ENCODE measurements at regions not wholly inside any gene's neighbourhood (a gene's known extent, or its start where the extent isn't known, plus 50 kb on each side); places are given as distances from the start of the nearest gene placed in this dataset.

GRCh38 chr15:45802140-45802539, 167.3 kb downstream of the SQOR start:
- no peaks in the 10 kb centered on the region for H3K9me3 ChIP-seq (ENCODE audit: control extremely low read depth in 1 of 3, control insufficient read depth in 2 of 3, insufficient read depth in 1 of 3, low read length in 2 of 3)
- no peaks in the 10 kb centered on the region for H3K36me3 ChIP-seq (replicated peaks in 1 of 2; ENCODE audit: control extremely low read depth in 1 of 2, control insufficient read depth in 1 of 2, extremely low read depth in 1 of 2, insufficient read depth in 2 of 2, low read length in 1 of 2)
- intact Hi-C loops (cut with micrococcal nuclease): no loop called here
- Mint-ChIP-seq H3K27me3 (peaks cover 5% of the 10 kb centered on the region), H3K27ac (no peak overlapping the region), H3K9me3 (ENCODE audit: insufficient read depth) (no peaks in the 10 kb centered on the region), H3K4me1 (no peaks in the 10 kb centered on the region), H3K4me3 (no peak overlapping the region)
- H3K4me1 ChIP-seq (ENCODE audit: control insufficient read depth in 2 of 2, insufficient read depth in 2 of 2, low read length in 2 of 2): no peaks in the 10 kb centered on the region
- no peaks in the 10 kb centered on the region for H4K20me1 ChIP-seq (ENCODE audit: control insufficient read depth, insufficient read depth, low read length, poor library complexity, severe bottlenecking)
- no peak overlapping the region for H3K4me3 ChIP-seq (ENCODE audit: control extremely low read depth in 1 of 5, extremely low read depth in 1 of 5, insufficient read depth in 1 of 5, low read depth in 2 of 5, low read length in 4 of 5)
- DNase-seq: no peak
- no peak for ATAC-seq (ENCODE audit: low read depth)
- H3K27ac ChIP-seq (ENCODE audit: low read length in 2 of 2): no peak overlapping the region
- no peak overlapping the region for H3K4me2 ChIP-seq (replicated peaks; ENCODE audit: low read depth, low read length, poor library complexity, severe bottlenecking)
- no peak overlapping the region for H2AFZ ChIP-seq (ENCODE audit: insufficient read depth, low read depth, low read length, poor library complexity, severe bottlenecking)
- TF ChIP-seq CTCF (IDR thresholded peaks at IDR 0.05) (no peak), EZH2 (IDR thresholded peaks at IDR 0.05; ENCODE audit: borderline replicate concordance, insufficient read depth, low read depth, low read length, poor library complexity, severe bottlenecking) (no peak)
- ChIA-PET POLR2A (no interaction called here), CTCF (no interaction called here)
- WGBS (ENCODE audit: insufficient coverage): 84% methylated on average over 2 of the region's 3 CpGs
- H3K79me2 ChIP-seq (ENCODE audit: control insufficient read depth, insufficient read depth, low read length): no peaks in the 10 kb centered on the region
- H3K27me3 ChIP-seq (replicated peaks in 1 of 4; ENCODE audit: control extremely low read depth in 1 of 4, control insufficient read depth in 3 of 4, insufficient read depth in 4 of 4, low read length in 3 of 4): no peaks in the 10 kb centered on the region
- no peak overlapping the region for H3K9ac ChIP-seq (ENCODE audit: low read length)

DNA sequence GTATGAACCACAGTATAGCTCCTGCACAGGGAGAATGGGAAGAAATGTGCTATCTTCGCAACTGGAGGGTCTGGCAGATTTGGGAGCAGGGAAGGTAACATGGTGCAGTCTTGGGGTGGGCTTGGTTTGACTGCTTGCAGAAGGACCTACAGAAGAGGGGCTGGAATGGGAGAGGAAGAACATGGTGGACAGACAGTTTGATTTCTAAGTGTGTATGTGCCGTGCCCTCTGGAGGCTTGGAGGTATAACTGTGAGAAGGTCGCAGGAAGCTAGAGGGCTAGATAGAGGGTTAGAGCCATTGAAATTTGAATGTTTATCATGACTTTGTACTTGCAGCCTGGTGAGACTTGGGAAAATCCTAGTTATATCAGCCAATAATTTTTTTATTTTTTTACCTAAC, 169.2 kb downstream of the SQOR start:
- Mint-ChIP-seq H3K27me3 (peaks cover 9% of the 10 kb centered on the region), H3K4me1 (no peaks in the 10 kb centered on the region), H3K27ac (no peak overlapping the region), H3K9me3 (ENCODE audit: insufficient read depth) (no peaks in the 10 kb centered on the region), H3K4me3 (no peak overlapping the region)
- DNase-seq (no peak), ATAC-seq (ENCODE audit: low read depth) (no peak)
- Histone ChIP-seq H3K27me3 (replicated peaks in 1 of 4; ENCODE audit: control extremely low read depth in 1 of 4, control insufficient read depth in 3 of 4, insufficient read depth in 4 of 4, low read length in 3 of 4) (peaks cover 0 to 2% (median 0%) of the 10 kb centered on the region in 4 experiments), H3K9me3 (ENCODE audit: control extremely low read depth in 1 of 3, control insufficient read depth in 2 of 3, insufficient read depth in 1 of 3, low read length in 2 of 3) (no peaks in the 10 kb centered on the region), H3K79me2 (ENCODE audit: control insufficient read depth, insufficient read depth, low read length) (no peaks in the 10 kb centered on the region), H3K27ac (ENCODE audit: low read length in 2 of 2) (no peak overlapping the region), H2AFZ (ENCODE audit: insufficient read depth, low read depth, low read length, poor library complexity, severe bottlenecking) (no peak overlapping the region), H4K20me1 (ENCODE audit: control insufficient read depth, insufficient read depth, low read length, poor library complexity, severe bottlenecking) (no peaks in the 10 kb centered on the region), H3K4me1 (ENCODE audit: control insufficient read depth in 2 of 2, insufficient read depth in 2 of 2, low read length in 2 of 2) (no peaks in the 10 kb centered on the region), H3K9ac (ENCODE audit: low read length) (no peak overlapping the region), H3K36me3 (replicated peaks in 1 of 2; ENCODE audit: control extremely low read depth in 1 of 2, control insufficient read depth in 1 of 2, extremely low read depth in 1 of 2, insufficient read depth in 2 of 2, low read length in 1 of 2) (no peaks in the 10 kb centered on the region), H3K4me2 (replicated peaks; ENCODE audit: low read depth, low read length, poor library complexity, severe bottlenecking) (no peak overlapping the region), H3K4me3 (ENCODE audit: control extremely low read depth in 1 of 5, extremely low read depth in 1 of 5, insufficient read depth in 1 of 5, low read depth in 2 of 5, low read length in 4 of 5) (no peak overlapping the region)
- CTCF ChIA-PET: no interaction called here
- WGBS (ENCODE audit: insufficient coverage): 95% methylated on average over 3 of the region's 3 CpGs
- POLR2A ChIA-PET: no interaction called here
- TF ChIP-seq CTCF (IDR thresholded peaks at IDR 0.05) (no peak), EZH2 (IDR thresholded peaks at IDR 0.05; ENCODE audit: borderline replicate concordance, insufficient read depth, low read depth, low read length, poor library complexity, severe bottlenecking) (no peak)
- intact Hi-C loops (cut with micrococcal nuclease): no loop called here

Measured in B cell (primary cell).